A673 (cell line): ENCODE measurements at regions not wholly inside any gene's neighbourhood (a gene's known extent, or its start where the extent isn't known, plus 50 kb on each side); places are given as distances from the start of the nearest gene placed in this dataset.

Source experiments
- BruUV-seq: library from RNA; stranded (reverse); fragments of 400-500 nt; replicated peaks from 2 replicates; lab custom pipeline; 2021; lab: Mats Ljungman, UMichigan
- CTCF ChIA-PET: fragments of 300-600 bp; sonication (Branson Sonifier 250); formaldehyde crosslinking; loops from one replicate; lab custom pipeline; 2022; ENCODE audit warnings: antibody characterized with exemption; lab: Charles Lee
- POLR2A ChIA-PET: fragments of 300-600 bp; sonication (Branson Sonifier 250); formaldehyde crosslinking; loops from one replicate; lab custom pipeline; 2022; ENCODE audit warnings: antibody characterized with exemption; ENCODE audit not compliant: low non-redundant PET; lab: Charles Lee
- DNase-seq: peaks from one replicate; pipeline ENCODE4 v3.0.0-alpha.2; 2015; ENCODE audit warnings: low spot score
- H3K27ac ChIP-seq: fragments of 200-600 bp; sonication (generic); 2 replicates; pipeline ENCODE4 v1.5.1; 2016; ENCODE audit warnings: mixed run types, low read depth, mild to moderate bottlenecking, mixed read lengths, antibody characterized with exemption, low read length; ENCODE audit not compliant: poor library complexity, severe bottlenecking
- H3K27me3 ChIP-seq: fragments of 200-600 bp; sonication (generic); replicated peaks from 2 replicates; pipeline ENCODE4 v1.6.1; 2017; ENCODE audit warnings: mixed run types, low read depth, mild to moderate bottlenecking, mixed read lengths, antibody characterized with exemption, low read length; ENCODE audit not compliant: insufficient read depth, poor library complexity
- H3K36me3 ChIP-seq: fragments of 200-600 bp; sonication (generic); 2 replicates; pipeline ENCODE4 v1.6.1; 2016; ENCODE audit warnings: mixed run types, mild to moderate bottlenecking, mixed read lengths, antibody characterized with exemption, low read length; ENCODE audit not compliant: insufficient read depth, poor library complexity, severe bottlenecking
- H3K4me1 ChIP-seq: fragments of 200-600 bp; sonication (generic); 2 replicates; pipeline ENCODE4 v1.6.1; 2017; ENCODE audit warnings: mixed run types, mild to moderate bottlenecking, mixed read lengths, antibody characterized with exemption, low read length; ENCODE audit not compliant: insufficient read depth, poor library complexity, severe bottlenecking
- H3K4me3 ChIP-seq: fragments of 200-600 bp; sonication (generic); 2 replicates; pipeline ENCODE4 v1.5.1; 2016; ENCODE audit warnings: low read depth, mixed run types, mild to moderate bottlenecking, mixed read lengths, low read length; ENCODE audit not compliant: poor library complexity, severe bottlenecking
- H3K9me3 ChIP-seq: fragments of 200-600 bp; sonication (generic); 2 replicates; pipeline ENCODE4 v1.6.1; 2016; ENCODE audit warnings: mixed run types, low read depth, mild to moderate bottlenecking, mixed read lengths, antibody characterized with exemption, low read length; ENCODE audit not compliant: poor library complexity, severe bottlenecking
- EZH2 ChIP-seq: fragments of 200-600 bp; sonication (generic); IDR thresholded peaks from 2 replicates; pipeline ENCODE4 v1.6.1; 2017; ENCODE audit warnings: borderline replicate concordance, low read depth, mild to moderate bottlenecking, mixed read lengths, antibody characterized with exemption, low read length; ENCODE audit not compliant: poor library complexity, severe bottlenecking
- intact Hi-C: fragments of 100-400 bp; cut with micrococcal nuclease; formaldehyde crosslinking; loops from one replicate; pipeline ENCODE4 v1.10.0; 2022; ENCODE audit not compliant: unreplicated experiment
- TF ChIP-seq, protein P1 (sequence below): fragments of 300-800, 200-600 bp; sonication (generic); conservative IDR thresholded peaks from 2 replicates; pipeline ENCODE4 v1.5.1; 2017; ENCODE audit warnings: low read depth, mild to moderate bottlenecking, antibody characterized with exemption, low read length, moderate library complexity, mixed read lengths

DNA sequence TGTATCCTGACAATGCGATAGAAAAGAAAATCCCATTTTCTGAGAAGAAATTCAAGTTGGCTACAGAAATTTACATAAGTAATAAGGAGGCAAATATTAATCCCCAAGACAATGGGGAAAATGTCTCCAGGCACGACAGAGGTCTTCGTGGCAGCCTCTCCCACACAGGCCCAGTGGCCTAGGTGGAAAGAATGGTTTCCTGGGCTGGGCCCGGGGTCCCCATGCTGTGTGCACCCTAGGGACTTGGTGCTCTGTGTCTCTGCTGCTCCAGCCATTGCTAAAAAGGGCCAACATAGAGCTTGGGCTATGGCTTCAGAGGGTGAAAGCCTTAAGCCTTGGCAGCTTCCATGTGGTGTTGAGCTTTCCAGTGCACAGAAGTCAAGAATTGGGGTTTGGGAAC lies 102.5 kb upstream of the LYPLAL1 start:
- Histone ChIP-seq H3K9me3 (no peaks in the 10 kb centered on the region), H3K27me3 (no peaks in the 10 kb centered on the region), H3K27ac (no peak overlapping the region), H3K4me1 (no peaks in the 10 kb centered on the region), H3K4me3 (no peak overlapping the region), H3K36me3 (no peaks in the 10 kb centered on the region)
- POLR2A ChIA-PET, result no interaction called here
- TF ChIP-seq EZH2, result no peak
- TF ChIP-seq, protein P1, sequence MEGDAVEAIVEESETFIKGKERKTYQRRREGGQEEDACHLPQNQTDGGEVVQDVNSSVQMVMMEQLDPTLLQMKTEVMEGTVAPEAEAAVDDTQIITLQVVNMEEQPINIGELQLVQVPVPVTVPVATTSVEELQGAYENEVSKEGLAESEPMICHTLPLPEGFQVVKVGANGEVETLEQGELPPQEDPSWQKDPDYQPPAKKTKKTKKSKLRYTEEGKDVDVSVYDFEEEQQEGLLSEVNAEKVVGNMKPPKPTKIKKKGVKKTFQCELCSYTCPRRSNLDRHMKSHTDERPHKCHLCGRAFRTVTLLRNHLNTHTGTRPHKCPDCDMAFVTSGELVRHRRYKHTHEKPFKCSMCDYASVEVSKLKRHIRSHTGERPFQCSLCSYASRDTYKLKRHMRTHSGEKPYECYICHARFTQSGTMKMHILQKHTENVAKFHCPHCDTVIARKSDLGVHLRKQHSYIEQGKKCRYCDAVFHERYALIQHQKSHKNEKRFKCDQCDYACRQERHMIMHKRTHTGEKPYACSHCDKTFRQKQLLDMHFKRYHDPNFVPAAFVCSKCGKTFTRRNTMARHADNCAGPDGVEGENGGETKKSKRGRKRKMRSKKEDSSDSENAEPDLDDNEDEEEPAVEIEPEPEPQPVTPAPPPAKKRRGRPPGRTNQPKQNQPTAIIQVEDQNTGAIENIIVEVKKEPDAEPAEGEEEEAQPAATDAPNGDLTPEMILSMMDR, result no peak
- CTCF ChIA-PET, result no interaction called here
- no TSS peak for BruUV-seq
- DNase-seq, result no peak
- intact Hi-C loops, result no loop called here

DNA sequence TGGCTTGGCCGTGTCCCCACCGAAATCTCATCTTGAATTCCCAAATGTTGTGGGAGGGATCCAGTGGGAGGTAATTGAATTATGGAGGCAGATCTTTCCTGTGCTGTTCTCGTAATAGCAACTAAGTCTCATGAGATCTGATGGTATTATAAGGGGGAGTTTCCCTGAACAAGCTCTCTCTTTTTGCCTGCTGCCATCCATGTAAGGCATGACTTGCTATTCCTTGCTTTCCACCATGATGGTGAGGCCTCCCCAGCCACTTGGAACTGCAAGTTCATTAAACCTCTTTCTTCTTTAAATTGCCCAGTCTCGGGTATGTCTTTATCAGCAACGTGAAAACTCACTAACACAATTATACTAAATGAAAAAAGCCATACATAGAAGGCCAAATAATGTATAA lies 101.3 kb upstream of the LYPLAL1 start:
- TF ChIP-seq, protein P1, result no peak
- H3K4me1 ChIP-seq, result no peaks in the 10 kb centered on the region
- DNase-seq, result no peak
- intact Hi-C loops, result no loop called here
- H3K9me3 ChIP-seq, result no peaks in the 10 kb centered on the region
- ChIA-PET POLR2A (interaction anchor here (0.6 kb wide), 1 partner anchor 538 kb away, joined by 3 read pairs; no protein-coding TSS in a partner anchor), CTCF (no interaction called here)
- H3K27ac ChIP-seq, result no peak overlapping the region
- H3K27me3 ChIP-seq, result no peaks in the 10 kb centered on the region
- H3K4me3 ChIP-seq, result no peak overlapping the region
- BruUV-seq, result no TSS peak
- H3K36me3 ChIP-seq, result no peaks in the 10 kb centered on the region

DNA sequence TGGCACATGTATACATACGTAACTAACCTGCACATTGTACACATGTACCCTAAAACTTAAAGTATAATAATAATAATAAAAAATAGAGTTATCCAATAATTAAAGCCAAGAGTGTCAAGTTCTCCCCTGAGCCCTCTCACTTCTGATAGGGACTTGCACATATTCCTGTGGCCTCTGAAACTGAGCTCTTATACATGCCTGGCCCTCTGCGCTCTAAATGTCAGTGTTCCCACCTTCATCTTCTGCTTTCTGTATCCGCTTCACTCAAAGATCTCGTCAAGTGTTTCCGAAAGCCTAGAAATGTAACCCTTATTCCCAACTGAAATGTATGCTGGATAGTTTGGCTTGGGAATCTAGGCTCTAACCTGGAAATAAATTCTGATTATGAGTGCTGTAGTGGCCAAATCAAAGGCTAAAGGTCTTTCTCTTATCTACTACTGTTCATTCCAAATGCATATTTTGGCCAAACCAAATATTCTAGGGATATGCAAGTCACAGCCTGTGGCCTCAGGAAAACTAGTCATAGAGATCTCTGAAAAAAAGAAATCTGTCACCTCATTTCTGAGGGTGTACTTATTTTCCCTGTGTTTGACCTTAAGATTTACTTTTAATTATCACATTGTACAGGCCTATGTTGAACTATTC lies 99.5 kb upstream of the LYPLAL1 start:
- Histone ChIP-seq H3K36me3 (no peaks in the 10 kb centered on the region), H3K27me3 (no peaks in the 10 kb centered on the region), H3K4me1 (no peaks in the 10 kb centered on the region), H3K4me3 (no peak overlapping the region), H3K9me3 (no peaks in the 10 kb centered on the region), H3K27ac (no peak overlapping the region)
- intact Hi-C loops, result no loop called here
- BruUV-seq, result no TSS peak
- POLR2A ChIA-PET, result no interaction called here
- DNase-seq, result no peak
- TF ChIP-seq EZH2, result no peak
- TF ChIP-seq, protein P1, result no peak
- CTCF ChIA-PET, result no interaction called here
